Endometrium (tissue), 2 donors: ENCODE measurements at regions not wholly inside any gene's neighbourhood (a gene's known extent, or its start where the extent isn't known, plus 50 kb on each side); places are given as distances from the start of the nearest gene placed in this dataset.

Experiments used
- FAIRE-seq: peaks from 2 replicates; lab custom pipeline; 2012; peaks lifted over from hg19 to GRCh38; lab: Jason Lieb, UNC
- donor health status: control.
- donor health status: control.

DNA sequence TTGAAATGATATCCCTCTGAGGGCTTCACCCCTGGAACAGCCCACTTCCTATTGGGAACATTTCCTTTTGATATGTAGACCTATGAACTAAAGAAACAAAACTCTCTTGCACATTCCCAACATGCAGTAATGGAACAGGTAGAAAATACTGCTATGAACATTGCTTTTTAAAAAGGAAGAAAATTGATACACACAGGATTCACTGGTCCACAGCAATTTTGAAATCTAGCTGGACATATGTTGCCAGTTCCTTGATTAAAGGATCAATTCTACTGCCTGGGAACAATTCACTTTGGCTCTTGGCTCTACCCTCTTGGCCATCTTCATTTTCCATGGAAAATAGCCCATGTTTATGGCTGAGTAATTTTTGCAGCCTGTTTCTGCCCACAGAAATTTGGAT, 74.9 kb upstream of the ZNF280D start:
- no peak for FAIRE-seq

DNA sequence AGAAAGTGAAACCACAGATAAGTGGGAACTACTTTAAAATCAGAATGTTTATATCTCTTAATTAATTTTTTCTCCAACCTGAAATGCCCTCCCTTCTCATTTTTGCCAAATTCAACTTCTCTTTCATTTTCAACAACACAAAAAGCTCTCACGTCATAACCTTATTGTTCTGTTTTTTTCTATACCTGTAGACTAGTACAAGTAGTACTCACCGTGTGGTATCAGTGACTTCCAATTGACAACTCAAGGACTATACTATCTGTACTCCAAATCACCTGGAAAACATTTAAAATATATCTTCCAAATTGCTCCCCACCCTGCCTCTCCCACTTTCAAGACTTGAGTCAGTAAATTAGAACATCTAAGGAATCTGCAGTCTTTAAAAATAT, 72.8 kb upstream of the ZNF280D start:
- no peak for FAIRE-seq

DNA sequence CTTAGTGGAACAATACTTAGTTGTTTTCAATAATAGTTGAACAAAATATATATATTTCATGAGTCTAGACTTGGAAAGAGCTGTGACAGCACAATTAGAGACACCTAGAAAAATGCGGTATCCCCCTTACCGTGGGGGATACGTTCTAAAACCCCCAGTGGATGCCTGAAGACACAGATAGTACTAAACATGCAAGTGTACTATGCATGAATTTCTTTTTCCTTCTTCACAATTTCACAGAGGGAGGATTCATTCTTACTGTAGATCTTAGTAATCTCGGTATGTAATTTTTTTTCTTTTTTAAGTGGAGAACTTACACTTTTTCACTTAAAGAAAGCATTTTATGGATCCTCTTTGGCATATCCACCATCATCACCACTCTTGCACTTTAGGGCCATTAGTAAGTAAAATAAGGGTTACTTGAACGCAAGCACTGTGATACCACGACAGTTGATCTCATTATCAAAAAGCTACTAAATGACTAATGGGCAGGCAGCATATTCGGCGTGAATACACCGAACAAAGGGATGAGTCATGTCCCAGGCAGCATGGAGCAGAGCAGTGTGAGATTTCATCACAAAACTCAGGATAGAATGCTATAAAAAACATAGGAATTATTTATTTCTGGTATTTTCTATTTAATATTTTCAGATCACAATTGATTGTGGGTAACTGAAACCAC, 72.3 kb upstream of the ZNF280D start:
- peak; percentile 76 for FAIRE-seq

DNA sequence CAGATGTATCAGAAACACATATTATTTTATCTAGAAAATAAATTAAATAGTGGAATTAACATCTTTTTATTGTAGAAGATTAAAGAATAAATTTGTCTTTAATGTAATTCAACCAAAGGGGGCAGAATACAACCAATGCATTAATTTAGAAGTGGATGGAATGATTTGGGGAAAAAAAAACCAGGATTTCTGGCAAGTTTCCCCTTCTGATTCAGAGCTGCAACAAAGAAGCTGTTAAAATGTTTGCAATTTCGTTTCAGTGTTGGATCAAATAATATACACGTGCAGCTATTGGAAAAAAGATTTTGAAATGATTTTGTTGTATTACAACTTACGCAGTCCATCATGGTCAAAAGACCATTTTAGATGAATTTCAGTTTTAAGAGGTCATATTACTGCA, 71.6 kb upstream of the ZNF280D start:
- peak; percentile 89 for FAIRE-seq

DNA sequence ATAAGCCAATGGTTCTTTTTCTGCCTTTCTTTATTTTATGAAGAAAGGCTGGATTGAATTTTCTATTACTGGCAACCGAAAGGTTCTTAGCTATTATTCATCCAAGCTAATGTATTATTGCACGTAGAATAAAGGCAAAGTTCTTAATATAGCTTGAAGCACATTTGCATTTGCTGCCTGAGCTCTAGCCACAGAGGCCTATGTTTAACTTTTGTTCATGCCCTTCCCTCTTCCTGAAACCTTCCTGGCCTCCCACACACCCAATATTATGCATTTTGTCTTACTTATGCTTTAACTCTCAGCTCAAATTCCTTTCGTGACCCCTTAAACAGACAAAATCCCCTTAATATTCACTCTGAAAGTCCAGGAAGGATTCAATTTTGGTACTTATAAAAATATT, 71.0 kb upstream of the ZNF280D start:
- no peak for FAIRE-seq

DNA sequence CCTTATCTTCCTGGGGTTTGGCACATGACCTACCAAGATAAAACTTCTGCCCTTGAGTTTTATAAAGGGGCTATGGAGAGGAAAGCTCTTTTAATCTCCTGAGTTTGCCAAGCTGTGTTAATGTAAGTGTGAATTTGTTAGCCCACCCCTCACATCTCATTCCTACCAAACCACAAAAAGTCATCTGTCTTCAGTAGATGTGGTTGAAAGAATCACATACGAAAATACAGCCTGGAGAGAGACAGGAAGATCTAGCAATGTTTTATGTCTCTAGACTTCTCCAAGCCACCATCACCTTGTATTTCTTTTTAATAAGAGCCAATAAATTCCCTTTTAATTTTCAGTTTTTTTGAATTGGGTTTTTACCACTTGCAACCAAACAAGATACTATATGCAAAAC, 68.9 kb upstream of the ZNF280D start:
- FAIRE-seq, result no peak

DNA sequence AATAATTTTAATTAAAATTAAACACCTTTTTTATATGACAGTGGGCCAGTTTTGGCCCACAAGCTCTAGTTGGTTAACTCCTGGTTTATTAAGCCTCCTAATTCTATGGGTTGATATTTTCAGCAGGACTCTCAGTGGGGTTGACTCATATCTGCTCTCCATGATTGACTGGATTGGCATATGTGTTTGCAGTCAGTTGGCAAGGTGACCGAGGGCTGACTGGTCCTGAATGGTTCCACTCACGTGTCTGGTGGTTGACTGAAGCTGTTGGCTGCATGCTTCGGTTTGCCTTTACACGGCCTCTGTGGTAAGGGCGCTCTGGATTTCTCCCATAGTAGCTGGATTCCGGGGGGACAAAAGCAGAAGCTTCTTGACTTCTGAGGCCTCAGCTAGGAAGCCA, 65.3 kb upstream of the ZNF280D start:
- no peak for FAIRE-seq

DNA sequence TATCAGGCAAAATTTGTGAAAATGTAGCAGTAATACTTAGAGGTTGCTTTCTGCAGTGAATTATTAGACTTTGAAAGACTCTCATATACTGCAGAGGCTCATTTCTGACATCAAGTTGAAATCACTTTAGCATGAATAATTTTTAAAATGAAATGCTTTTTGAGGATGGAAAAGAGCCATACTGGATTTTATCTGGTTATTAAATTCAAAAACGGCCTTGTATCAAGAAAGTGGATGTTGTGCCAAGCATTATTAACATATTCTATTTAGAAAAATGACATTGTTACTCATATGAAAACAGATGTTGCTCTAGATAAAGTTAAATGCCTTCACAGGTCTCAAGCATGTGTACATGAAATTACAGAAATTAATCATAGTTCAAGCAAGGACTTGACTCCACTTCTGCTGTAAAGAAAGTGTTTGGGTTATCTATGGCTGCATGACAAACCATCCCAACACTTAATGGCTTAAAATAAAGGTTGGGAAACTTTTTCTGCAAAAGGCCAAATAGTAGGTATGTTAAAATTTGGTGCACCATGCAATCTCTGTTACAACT, 64.5 kb upstream of the ZNF280D start:
- FAIRE-seq, result no peak

DNA sequence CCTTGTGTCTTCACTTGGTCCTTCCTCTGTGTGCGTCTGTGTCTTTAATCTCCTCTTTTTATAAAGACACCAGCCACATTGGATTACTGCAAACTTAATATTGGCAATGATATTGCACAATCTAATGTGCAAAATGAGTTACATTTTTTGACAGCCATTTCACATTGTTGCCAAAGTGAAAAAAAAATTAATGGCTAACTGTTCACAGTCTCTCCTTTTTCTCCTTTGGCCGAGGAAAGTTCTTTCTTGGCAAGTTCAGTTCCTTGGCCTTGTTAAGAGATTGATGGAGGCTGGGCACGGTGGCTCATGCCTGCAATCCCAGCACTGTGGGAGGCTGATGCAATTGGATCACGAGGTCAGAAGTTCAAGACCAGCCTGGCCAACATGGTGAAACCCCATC, 62.2 kb upstream of the ZNF280D start:
- no peak for FAIRE-seq

DNA sequence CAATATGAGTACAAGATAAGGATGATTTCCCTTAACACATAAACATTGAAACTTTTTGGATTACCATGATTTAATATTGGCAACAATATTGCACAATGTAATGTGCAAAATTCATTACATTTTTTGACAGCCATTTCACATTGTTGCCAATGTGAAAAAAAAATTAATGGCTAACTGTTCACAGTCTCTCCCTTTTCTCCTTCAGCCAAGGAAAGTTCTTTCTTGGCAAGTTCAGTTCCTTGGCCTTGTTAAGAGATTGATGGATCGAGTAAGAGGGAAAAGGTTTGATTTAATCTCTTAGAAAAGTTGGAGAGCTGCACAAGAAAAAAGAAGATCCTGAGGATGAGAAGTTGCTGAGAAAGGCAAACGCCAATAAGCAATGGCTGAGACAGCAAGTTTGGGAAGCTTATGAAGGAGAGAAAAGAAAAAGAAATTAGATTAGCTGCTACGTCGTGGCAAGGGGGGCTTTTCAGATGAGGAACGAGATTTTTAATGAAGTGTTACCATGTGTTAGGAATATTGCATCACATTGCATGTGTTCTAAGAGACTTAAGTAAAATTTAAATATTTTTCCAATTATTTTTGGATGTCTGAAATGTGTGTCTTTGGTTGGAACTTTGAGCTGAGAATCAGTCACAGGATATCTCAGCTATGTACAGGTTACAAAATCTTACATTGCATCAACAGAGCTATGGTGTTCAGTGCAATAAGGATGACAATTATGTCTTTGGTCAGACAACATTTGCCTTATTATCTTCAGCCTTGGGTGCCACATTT, 61.4 kb upstream of the ZNF280D start:
- no peak for FAIRE-seq

DNA sequence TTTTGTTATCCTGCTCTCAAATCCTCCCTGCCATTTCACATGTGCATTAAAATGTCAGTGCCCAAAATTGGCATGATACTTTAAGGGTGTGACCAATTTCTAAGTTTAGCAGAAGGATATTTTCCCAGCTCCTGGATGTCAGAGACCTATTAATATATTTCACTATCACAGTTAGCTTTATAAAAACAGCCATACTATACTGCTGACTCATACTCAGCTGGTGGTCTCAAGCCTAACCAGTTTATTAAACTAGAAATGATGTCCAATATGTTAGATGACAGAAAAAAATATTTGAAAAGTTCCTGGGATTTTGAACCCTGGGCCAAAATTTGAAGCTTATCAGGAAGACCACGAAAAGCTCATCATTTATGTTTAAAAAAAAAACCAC, 60.9 kb upstream of the ZNF280D start:
- FAIRE-seq, result no peak

DNA sequence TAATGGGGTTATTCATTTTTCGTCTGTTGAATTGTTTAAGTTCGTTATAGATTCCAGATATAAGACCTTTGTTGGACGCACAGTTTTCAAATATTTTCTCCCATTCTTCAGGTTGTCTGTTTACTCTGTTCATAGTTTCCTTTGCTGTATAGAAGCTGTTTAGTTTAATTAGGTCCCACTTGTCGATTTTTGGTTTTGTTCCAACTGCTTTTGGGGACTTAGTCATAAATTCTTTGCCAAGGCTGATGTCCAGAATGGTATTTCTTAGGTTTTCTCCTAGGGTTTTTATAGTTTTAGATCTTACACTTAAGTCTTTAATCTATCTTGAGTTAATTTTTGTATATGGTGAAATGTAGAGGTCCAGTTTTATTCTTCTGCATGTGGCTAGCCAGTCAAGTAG, 58.9 kb upstream of the ZNF280D start:
- no peak for FAIRE-seq

DNA sequence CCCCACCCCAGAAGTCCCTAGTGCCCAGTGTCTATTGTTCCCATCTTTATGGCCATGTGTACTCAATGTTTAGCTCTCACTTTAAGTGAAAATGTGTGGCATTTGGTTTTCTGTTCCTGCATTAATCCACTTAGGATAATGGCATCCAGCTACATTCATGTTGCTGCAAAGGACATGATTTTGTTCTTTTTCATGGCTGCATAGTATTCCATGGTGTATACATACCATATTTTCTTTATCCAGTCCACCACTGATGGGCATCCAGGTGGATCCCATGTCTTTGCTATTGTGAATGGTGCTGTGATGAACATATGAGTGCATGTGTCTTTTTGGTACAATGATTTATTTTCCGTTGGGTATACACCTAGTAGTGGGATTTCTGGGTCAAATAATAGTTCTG, 58.2 kb upstream of the ZNF280D start:
- peak; percentile 18 for FAIRE-seq

DNA sequence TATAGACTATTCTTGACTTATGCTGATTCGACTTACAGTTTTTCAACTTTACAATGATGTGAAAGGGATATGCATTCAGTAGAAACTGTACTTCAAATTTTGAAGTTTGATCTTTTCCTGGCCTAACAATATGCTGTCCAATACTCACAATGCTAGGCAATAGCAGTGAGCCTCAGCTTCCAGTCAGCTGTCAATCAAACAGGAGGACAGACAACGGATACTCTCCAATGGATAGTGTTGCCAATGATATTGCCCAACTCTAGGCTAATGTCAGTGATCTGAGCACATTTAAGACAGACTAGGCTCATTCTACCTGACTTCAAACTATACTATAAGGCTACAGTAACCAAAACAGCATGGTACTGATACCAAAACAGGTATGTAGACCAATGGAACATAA, 55.0 kb upstream of the ZNF280D start:
- no peak for FAIRE-seq

DNA sequence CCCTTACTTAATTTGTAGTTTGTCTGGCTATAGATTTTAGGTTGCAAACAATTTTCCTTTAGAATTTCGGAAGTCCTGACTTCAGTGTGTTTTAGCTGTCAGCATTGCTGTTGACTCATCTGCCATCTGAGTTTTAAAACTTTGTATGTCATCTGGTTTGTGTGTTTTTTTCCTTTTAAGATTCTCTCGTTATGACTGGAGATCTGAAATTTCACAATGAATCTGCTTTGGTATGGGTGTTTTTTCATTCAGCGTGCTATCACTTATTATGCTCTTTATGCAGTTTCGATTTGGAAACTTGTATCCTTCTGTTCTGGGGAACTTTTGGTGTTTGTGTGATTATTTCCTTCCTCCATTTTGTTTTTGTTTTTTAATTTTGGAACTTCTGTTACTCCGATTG, 53.7 kb upstream of the ZNF280D start:
- no peak for FAIRE-seq

DNA sequence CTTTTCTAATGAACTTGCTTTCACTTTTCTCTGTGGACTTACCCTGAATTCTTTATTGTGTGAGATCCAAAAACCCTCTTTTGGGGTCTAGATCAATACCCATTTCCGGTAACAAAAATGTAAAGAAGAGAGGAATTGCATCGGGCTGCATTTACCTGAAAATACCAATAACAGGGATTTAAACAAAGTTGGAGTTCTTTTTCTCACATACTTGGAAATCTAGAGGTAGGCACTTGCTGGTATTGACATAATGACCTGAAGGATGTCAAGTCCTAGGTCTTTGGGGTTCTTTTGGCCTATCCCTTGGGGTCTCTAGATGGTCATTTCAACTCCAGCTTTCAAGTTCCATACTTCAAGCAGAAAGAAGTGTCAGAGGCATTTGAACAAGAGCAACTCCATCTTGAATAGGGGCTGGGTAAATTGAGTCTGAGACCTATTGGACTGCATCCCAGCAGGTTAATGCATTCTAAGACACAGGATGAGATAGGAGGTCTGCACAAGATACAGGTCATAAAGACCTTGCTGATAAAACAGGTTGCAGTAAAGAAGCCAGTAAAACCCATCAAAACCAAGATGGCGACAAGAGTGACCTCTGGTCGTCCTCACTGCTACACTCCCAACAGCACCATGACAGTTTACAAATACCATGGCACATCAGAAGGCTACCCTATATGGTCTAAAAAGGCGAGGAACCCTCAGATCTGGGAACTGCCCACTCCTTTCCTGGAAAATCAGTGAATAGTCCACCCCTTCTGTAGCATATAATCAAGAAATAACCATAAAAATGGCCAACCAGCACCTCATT, 50.8 kb upstream of the ZNF280D start:
- FAIRE-seq, result no peak

DNA sequence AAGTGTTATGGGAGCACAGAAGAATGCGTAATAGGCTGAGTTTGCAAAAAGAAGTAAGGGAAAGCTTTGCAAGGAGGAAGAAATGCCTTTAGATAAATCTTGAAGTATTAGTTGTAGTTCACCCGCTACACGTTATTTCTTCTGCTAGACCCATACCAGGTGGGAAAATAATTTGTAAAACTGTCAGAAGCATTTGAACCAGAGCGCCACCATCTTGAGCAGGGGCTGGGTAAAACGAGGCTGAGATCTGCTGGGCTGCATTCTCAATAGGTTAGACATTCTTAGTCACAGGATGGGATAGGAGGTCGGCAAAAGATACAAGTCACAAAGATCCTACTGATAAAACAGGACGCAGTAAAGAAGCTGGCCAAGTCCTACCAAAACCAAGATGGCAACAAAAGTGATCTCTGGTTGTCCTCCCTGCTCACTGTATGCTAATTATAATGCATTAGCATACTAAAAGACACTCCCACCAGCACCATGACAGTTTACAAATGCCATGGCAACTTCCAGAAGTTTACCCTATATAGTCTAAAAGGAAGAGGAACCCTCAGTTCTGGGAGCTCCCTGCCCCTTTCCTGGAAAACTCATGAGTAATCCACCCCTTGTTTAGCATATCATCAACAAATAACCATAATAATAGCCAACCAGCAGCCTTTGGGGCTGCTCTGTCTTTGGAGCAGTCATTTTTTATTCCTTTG, 50.0 kb upstream of the ZNF280D start:
- FAIRE-seq, result no peak
